ENCODE measurements at regions not wholly inside any gene's neighbourhood (a gene's known extent, or its start where the extent isn't known, plus 50 kb on each side); places are given as distances from the start of the nearest gene placed in this dataset.

DNA sequence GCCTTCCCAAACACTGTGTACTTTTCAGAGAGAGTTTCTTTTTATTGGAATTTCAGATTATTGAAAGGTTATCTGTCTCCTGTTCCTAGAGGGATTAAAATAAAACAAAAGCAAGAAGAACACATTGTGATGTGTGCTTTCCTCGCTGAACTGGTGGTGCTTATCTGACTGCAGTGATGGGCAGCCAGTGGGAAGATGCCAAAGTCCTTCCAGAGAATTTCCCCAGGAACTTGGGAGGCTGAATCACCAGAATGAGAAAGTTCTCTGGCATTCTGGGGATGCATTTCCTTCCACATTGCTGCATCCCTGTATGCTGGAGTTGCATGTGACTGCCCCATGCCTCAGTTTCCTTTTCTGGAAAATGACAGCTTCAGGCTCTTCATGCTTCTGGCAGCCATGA is 53.9 kb upstream of the SEC11C start:
- in situ Hi-C loops (cut with MboI; ENCODE audit: low sequenced_read_pairs) = no loop called here
- DNase-seq (ENCODE audit: low spot score in 2 of 2) = no peak
- H3K36me3 ChIP-seq (replicated peaks) = no peaks in the 10 kb centered on the region
- no peaks in the 10 kb centered on the region for H3K27me3 ChIP-seq (ENCODE audit: low read depth)
- H3K4me3 ChIP-seq = no peak overlapping the region
- H3K4me1 ChIP-seq = peaks cover 2% of the 10 kb centered on the region; the same call in 1 of the 2 replicates
- H3K9me3 ChIP-seq = no peaks in the 10 kb centered on the region; the same call in 1 of the 2 replicates

DNA sequence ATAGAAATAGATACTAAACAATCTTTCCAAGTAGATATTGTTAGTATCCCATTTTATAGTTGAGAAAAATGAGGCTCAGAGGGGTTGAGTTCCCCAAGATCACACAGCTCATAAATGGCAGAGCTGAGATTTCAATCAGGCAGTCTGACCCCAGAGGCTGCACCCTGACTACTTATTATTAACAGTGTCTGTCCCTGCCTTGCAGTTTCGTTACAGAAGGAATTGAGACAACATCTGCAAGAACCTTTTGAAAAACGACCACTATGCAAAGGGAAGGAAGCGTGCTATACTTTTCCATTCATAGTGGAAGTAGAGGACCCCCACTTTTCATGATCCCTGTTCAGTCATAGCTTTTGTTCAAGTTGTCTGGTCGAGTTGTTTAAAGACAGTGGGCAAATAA is 53.2 kb upstream of the SEC11C start:
- no peaks in the 10 kb centered on the region for H3K27me3 ChIP-seq (ENCODE audit: low read depth)
- H3K4me3 ChIP-seq = no peak overlapping the region
- H3K9me3 ChIP-seq = no peaks in the 10 kb centered on the region; the same call in 1 of the 2 replicates
- no peak for DNase-seq (ENCODE audit: low spot score in 2 of 2)
- peaks cover 2% of the 10 kb centered on the region; the same call in 1 of the 2 replicates for H3K4me1 ChIP-seq
- no peaks in the 10 kb centered on the region for H3K36me3 ChIP-seq (replicated peaks)
- in situ Hi-C loops (cut with MboI; ENCODE audit: low sequenced_read_pairs) = no loop called here

DNA sequence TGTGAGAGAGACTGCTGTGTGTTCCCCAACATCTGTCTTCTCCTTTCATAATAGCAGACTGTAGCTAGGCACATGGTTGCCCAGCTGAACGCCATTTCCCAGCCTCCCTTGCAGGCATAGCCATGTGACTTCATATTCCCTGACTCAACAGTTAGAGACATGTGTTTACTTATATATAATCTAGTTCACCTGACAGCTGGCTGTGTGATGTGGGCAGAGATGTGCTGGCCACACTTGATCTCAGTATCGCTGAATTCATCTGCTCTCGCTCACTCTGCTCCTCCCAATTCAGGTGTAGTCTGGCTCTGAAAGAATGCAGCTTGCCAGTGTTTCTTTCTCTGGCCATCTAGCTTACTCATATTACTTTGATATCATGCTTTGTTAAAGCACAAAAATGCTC is 52.3 kb upstream of the SEC11C start:
- Histone ChIP-seq H3K4me1 (peaks cover 2% of the 10 kb centered on the region; the same call in 1 of the 2 replicates), H3K36me3 (replicated peaks) (no peaks in the 10 kb centered on the region), H3K9me3 (no peaks in the 10 kb centered on the region; the same call in 1 of the 2 replicates), H3K4me3 (no peak overlapping the region), H3K27me3 (ENCODE audit: low read depth) (no peaks in the 10 kb centered on the region)
- no peak for DNase-seq (ENCODE audit: low spot score in 2 of 2)
- in situ Hi-C loops (cut with MboI; ENCODE audit: low sequenced_read_pairs) = no loop called here

All from HAP-1 (cell line).